Endometrium (tissue), 2 donors: ENCODE measurements at regions not wholly inside any gene's neighbourhood (a gene's known extent, or its start where the extent isn't known, plus 50 kb on each side); places are given as distances from the start of the nearest gene placed in this dataset.
A peak's percentile ranks its signal among the peaks of the same experiment; 100 is the strongest.
"Not testable (repeated sequence)": the region's sequence is repeated elsewhere in the genome, so short reads cannot be mapped to it uniquely, and the experiment has no call there.

Experiments used
- FAIRE-seq: peaks from 2 replicates; lab custom pipeline; 2012; peaks lifted over from hg19 to GRCh38; lab: Jason Lieb, UNC
- donor health status: control.
- donor health status: control.

DNA sequence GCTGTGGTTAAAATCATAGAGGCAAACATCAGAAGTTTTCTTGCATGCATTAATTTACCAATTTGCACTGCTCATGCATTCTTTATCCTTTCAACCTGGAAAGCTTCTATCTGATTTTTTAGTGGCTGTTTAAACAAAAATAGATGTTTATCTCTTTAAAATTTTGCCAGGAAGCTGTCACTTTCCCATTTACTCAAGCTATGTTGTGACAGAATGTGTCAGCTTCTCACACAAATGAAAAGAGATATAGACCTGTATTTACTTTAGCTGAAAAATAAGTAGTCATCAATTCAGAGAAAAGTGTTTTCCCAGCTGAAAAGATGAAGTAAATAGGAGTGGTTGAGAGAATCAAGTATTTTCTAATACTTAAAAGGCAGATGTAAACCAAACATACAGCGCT is 872.8 kb downstream of the DACH1 start:
- no peak for FAIRE-seq

DNA sequence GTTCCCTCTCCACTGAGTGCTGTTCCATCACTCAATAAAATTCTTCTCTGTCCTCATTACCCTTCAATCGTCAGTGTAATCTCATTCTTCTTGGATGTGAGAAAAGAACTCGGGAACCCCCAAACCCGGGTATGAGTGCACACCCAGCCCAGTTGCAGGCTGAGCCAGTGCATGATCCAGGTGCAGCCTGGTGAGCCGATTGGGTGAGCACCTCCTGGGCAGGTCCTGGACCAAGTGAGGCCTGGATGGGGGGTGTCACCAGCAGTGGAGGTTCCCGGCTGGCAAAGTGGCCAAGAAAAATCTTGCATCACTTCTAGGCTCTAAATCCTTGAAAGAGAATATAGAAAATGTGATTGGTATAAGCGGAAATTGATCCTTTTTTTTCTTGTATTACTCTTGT is 878.8 kb upstream of the KLHL1 start:
- no peak for FAIRE-seq

DNA sequence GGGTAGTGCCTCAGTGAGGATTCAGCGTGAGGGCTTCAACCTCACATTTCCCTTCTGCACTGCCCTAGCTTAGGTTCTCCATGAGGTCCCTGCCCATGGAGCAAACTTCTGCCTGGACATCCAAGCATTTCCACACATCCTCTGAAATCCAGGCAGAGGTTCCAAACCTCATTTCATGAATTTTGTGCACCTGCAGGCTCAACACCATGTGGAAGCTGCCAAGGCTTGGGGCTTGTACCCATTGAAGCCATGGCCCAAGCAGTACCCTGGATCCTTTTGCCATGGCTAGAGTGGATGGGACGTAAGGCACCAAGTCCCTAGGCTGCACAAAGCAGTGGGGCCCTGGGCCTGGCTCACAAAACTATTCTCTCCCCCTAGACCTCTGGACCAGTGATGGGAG is 877.1 kb upstream of the KLHL1 start:
- no peak for FAIRE-seq

DNA sequence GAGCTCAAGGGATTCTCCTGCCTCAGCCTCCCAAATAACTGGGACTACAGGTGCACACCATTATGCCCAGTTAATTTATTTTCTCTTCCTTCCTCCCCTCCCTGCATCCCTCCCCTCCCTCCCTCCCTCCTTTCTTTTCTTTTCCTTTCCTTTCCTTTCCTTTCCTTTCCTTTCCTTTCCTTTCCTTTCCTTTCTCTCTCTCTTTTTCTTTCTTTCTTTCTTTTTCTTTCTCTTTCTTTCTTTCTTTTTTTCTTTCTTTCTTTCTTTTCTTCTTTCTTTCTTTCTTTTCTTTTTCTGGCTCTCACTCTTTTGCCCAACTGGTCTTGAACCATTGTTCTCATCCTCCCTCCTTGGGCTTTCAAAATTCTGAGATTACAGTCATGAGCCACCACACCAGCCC is 873.0 kb upstream of the KLHL1 start:
- FAIRE-seq, result not testable (repeated sequence)

DNA sequence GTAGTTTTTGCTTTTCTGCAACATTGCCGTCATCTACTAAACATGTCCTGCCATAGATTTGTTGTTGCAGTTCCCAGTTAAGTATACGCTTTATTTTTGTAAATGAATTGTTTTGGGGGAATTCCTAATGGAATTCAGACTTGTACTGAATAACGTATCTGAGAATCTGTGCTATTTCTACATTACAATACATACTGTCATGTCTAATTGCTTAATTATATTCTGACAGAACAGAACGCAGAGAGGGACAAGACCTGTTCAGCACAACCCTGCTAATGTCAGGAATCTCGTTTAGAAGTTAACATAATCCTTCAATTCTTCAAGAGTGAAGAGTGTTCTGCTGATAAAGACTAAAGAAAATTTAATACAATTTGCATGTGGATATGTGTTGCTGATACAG is 861.1 kb upstream of the KLHL1 start:
- FAIRE-seq, result no peak

DNA sequence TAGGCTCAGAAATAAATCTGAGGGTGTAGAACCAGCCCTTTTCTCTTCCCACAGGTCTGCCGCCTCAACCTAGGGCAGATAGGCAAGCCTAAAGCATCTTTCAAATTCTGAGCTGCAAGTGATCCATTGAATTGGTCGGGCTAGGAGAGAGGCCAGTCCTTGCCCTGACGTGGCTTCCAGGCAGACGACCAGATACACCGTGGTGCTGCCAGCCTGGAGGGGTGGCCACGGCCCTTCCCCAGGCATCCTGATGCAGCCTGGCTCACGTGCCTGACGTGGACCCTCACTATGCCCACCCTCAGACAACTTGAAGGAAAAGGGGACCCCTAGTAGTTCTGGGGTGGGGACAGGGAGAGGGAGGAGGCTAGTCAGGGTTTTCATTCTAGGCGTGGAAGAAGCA is 859.3 kb upstream of the KLHL1 start:
- FAIRE-seq, result no peak

DNA sequence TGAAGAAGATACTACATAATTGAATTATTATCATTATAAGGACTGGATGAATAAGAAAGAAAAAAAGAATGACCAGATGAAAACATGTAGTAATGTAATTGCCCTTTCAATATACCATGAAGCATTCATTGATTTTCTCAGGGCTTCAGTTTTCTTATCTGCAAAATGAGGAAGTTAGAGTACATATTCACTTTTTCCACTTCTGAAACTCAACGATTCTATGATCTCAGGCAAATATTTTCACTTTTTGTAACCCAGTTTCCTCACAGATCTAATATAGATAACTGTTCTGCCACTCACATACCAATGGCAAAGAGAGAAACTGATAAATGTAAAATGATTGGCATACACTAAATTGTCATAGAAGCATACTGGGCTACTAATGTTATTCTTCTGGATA is 856.6 kb upstream of the KLHL1 start:
- no peak for FAIRE-seq

DNA sequence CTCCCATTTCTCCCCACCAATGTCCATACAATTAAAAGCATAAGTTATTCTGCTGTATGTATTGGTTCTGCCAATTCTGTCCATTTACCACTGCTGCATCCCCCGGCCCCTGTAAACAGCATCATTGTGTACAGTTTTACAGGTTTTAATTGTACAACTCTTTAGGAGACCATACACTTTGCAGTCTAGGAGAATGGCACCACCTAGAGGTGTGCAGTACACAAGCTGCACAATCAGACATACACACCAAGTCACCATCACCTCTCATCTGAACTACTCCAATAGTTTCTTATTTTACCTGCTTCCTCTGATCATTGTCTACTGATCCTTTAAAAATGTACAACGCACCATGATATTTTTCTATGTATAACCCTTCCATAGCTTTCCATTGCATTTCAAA is 855.9 kb upstream of the KLHL1 start:
- FAIRE-seq, result no peak

DNA sequence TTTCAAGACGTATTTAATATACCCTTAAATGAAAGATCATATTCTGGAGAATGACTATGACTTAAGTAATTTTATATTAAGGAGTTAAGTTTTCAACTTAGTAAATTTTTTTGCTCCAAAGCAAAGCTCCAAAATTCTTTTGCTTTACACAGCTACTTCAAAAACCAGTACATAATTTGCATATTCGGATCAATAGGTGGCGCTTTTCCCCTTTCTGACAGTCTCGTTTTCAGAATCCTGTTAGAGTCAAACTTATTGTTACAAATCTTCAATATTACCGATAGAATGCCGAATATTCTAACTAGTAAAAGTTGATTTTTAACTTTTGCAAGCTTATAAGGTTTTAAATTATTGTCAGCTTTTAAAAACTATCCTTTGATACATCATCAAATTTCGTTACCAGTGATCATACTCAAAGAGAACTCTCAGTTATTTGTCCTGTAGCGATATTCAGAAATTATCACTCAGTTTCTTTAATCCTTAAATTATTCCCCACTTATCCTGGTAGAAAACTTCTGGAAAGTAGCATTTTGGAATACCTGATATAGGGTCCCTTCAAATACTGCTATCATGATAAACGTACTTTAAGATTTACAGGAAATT is 852.7 kb upstream of the KLHL1 start:
- peak; percentile 92 for FAIRE-seq

DNA sequence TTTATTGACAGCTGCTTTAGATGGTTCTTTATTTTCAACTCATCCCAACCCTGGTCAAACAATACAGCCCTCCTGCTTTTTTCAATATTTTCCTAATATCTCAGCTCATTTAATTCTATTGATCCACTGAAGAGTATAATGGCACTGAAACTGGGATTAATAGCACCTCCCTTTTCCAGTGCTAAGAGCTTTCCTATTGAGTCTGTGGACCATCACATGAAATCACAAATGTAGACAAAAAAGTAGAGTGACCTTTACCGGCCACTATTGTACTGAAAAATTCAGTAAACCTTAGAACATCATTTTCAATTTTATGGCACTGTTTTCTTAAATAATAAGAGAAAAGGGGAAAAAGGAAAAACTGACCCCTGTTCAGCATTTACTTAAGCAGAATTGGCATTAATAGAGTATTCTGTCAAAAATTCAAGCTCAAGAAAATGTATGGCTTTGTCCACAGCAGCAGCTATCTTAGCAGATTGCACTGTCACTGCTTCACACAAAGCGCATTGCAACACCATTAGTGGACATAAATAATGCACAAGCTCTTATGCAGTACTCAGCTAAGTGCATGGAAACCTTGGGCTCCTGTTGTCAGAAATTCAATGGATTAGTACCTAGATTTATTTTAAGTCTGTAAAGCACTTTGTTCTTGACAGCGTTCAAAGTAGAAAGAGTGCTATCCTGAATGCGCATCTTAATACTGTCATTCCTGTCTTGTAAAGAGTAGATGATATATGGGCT is 851.0 kb upstream of the KLHL1 start:
- FAIRE-seq, result no peak

DNA sequence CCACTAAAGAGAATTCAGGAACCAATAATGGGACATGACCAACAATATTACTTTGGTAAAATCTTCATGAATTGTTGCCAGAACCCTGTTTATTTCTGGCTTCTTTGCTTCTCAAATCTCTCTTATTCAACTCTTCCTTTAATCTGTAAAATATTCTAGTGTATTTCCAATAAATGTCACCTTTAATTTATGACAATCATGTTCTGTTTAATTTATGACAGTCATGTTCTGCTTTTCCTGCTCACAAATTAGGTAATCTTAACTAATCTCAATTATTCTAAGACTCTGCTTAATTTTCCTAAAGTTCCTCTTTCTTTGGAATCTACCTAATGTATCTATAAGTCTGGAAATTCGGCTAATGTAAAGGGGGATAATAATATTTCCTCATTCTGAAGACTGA is 847.6 kb upstream of the KLHL1 start:
- FAIRE-seq, result no peak

DNA sequence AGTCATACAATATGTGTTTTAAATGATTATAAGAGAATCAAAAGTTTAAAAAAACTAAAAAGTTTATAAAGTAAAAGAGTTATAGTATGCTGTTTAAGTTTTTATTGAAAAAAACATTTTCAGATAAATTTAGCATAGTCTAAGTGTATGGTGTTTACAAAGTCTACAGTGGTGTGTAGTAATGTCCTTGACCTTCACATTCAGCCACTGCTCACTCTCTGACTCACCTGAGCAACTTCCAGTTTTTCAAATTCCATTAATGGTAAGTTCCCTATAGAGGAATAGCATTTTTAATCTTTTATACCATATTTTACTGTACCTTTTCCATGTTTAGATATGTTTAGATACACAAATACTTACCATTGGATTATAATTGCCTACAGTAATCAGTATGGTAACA is 842.4 kb upstream of the KLHL1 start:
- FAIRE-seq, result no peak

DNA sequence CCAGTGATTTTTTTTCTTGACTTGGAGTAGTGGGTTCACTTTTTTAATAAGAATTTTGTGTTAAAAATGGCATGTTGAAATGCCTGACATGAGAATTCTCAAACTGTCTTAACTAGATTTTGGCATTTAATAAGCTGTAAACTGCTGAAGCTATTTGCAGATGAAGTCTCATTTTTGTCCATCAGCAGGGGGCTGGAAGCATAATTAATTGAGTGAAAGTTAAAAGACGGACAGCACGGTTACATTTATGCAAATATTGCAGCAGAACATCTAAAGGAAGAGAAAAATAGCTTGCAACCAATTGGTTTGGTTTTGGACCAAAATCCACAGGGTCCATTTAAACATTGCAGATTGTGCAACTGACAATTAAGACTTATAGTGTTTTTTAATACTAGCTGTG is 837.3 kb upstream of the KLHL1 start:
- FAIRE-seq, result no peak

DNA sequence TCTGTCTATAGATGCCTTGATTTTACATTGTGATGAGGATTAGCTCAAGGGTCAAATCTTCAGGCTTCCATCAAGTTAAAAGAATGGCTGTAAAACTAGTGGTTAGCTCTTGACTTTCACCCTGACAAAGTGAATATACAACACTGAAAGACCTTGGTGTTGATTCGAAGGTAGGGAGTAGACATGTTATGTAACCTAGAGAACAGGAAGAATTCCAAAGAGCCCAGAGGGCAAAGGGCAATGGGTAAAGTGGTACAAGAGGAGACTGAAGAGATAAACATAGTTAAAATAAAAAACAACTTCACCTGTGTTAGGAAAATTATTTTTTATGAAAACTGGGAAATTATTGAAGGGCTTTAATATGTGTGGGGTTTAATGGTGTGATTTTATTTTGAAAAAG is 833.2 kb upstream of the KLHL1 start:
- no peak for FAIRE-seq

DNA sequence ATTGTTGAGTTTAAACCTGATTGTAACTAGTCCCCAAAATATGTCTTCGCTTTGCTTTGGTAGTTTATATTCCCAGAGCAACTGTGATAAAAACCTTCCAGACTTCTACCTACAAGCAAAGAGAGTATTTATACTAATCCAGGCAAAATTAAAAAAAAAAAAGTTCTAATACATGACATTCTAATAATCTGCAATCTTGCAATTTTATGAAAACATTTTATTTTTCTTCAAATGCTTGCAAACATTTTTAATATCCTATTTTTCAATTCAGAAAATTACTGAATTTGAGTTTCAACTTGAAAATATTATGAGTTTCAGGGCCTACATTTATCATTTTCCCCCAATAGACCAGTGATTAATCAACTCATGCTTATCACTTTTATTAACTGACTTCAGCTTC is 830.2 kb upstream of the KLHL1 start:
- FAIRE-seq, result no peak

DNA sequence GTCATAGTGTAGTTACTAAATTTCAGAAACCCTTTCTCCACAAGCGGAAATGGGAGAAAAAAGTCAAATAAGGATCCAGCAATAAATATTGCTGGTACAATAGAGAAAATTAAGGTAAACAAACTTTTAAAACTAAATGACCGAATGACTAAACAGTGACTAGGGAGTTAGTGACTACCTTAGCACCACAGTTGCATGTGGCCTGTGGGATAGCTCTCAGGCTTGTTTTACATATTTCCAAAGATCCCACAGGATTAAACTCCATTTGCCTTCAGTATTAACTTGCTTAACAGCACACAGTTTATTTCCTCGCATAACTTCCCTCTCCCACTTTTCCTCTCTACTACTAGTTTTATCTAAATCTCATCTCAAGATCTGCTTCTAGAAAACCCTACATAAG is 824.3 kb upstream of the KLHL1 start:
- FAIRE-seq, result no peak

DNA sequence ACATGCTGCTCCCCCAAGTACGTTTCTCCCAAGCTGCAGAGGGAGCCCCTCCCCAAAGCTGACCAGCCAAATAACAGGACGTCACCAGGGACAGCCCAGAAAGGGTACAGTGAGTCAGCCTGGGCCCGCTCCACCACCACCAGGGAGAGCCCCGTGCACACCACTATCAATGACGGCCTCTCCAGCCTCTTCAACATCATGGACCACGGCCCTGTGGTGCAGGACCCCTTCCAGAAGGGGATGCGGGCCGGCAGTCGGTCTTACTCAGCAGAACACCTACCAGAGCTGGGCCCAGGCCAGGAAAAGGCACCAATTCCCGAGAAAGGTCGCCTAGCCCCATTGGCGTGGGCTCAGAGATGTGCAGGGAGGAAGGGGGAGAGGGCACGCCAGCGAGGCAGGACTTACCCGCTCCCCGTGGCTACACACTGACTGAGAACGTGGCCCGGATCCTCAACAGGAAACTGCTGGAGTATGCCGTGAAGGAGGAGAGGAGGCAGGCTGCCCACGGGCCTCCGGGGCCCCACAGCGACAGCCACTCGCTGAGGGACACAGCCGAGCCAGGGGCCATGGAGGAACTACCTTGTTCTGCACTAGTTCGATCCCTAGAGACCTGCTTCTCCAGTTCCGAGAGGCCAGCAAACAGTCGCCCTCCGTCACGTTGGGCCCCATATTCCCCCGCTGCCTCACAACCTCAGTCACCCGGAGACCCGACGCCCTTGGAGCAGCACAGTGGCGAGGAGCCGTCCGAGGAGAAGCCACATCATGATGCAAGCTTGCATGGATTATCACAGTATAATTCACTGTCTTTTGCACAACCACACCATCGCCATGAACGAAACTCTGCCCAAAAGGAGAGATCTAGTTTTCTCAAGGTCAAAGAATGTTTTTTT is 815.9 kb upstream of the KLHL1 start:
- FAIRE-seq, result no peak

DNA sequence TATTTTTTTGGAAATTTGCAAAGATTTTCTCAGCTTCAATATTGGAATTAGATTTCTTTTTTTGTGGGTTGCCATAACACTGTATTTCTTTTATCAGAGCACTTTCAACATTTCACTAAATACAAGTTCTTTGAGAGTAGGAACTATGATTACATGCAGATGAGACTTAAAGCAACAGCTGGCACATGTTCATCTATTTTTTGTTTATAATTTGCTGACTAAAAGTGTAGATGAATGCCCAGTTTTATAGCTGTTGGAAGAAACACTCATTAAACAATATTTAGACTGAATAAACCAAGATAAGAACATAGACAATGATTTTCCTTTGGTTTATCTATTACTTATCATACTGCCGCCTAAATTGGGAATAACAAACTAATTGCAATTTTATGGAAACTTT is 803.0 kb upstream of the KLHL1 start:
- no peak for FAIRE-seq

DNA sequence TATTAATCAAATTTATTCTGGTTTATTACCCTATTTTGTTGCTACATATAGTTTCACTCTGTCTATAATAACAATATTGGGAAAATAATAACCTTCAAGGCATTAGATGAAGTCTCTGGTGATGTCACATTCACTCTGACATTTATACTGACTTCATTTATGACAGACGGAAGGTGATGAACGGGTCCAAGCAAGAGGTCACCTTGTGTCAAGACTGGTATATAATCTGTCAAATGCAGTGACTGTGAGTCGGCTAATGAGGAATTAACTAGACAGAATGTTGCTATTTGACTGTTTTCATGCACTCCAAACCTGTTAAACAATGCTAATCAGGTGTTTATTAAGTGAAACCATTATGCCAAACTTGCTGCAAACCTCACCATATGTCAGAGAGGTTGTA is 800.5 kb upstream of the KLHL1 start:
- no peak for FAIRE-seq

DNA sequence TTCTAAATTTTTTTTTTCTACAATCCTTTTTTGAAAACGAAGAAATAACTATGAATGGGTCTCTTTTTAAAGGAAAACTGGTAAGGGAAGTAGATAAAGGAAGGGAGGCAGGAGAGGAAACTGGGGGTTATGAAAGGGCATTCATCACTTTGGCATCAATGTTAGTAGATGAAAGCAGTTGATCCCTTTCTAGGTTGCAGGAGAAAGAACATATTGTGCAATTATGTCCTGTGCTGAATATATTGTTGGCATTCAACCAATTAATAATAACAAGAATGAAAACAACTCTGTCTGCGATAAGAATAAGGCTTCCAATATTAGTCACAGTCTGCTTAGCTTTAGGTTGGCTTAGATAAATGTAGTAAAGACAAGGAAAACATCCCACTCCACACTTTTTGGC is 796.8 kb upstream of the KLHL1 start:
- no peak for FAIRE-seq

DNA sequence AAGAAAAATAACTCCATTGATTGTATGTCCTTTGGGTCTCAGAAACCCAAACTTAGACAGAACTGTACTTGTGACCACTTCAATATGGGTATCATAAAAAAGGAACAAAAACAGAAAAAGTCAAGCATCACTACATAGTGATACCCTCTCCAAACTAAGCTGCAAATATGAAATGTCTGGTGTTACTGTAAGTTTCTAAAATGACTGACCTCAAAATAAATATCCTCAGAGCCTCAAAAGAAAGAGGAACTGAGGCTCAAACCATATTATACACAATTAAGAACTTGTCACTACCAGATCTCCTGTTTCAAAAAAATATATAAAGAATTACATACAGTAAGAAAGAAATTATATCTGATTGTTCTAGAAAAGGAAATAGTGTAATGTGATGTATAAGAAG is 787.9 kb upstream of the KLHL1 start:
- no peak for FAIRE-seq

DNA sequence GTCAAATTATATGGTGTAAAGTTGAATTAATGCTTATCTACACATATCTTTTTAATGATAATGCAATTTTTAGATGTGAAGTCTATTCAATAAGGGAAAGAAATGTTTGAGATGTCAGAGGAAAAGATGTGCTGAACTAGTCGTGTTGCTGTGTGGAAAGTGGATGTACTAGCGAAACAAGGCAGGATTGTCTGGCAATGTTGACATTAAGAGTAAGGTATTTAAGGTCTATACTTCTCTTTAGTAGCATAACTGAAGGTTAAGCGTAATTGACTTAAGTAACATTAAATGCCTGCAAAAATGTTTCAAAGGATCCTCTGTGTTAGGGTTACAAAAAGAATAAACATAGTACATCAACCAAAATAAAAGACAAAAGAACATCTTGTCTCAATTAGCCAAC is 787.3 kb upstream of the KLHL1 start:
- peak; percentile 85 for FAIRE-seq

DNA sequence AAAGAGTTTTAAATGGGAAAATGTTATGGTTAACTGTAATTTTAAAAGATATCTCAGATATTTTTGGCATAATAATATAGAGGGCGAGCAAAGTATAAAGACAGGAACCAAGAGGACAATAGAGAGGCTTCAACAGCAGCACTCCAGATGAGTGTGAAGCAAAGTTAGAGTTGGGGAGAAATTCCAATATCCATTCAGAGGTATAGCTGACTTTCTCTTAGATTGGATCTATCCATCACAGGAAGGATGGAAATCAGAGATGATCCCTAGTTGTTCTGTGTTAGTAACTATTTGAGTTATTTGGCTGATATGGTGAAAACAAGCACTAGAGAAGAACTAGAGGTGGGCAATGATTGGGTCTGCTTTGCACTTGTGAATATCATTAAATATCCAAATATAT is 786.0 kb upstream of the KLHL1 start:
- no peak for FAIRE-seq
